ENCODE measurements at regions not wholly inside any gene's neighbourhood (a gene's known extent, or its start where the extent isn't known, plus 50 kb on each side); places are given as distances from the start of the nearest gene placed in this dataset.
"Not testable (repeated sequence)": the region's sequence is repeated elsewhere in the genome, so short reads cannot be mapped to it uniquely, and the experiment has no call there.

DNA sequence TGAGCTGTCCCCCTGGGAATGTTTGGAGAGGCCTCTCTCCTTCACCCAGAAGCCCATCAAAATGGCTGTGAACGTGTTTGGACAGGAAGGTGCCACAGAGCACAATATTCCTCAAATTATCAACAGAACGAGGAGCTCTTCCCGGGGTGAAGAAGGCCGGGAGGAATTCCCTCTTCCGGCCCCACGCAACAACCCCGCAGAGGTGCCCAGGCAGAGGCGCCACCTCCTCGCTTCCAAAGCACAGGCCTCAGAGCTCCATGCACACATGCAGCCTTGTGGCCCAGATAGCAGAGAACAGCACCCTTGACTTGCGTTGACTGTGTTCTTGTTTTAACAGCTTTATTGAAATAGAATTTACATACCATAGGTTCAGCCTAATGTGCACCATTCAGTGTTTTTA, 152.5 kb upstream of the SALL3 start:
- no peaks in the 10 kb centered on the region for H3K9me3 ChIP-seq (ENCODE audit: low read length)
- H3K4me3 ChIP-seq (ENCODE audit: low read depth, low read length, poor library complexity, severe bottlenecking), result no peak overlapping the region
- no peaks in the 10 kb centered on the region for H3K9me2 ChIP-seq (ENCODE audit: insufficient read depth, low read length)
- no peak for DNase-seq (ENCODE audit: low spot score)
- TF ChIP-seq, protein P1, sequence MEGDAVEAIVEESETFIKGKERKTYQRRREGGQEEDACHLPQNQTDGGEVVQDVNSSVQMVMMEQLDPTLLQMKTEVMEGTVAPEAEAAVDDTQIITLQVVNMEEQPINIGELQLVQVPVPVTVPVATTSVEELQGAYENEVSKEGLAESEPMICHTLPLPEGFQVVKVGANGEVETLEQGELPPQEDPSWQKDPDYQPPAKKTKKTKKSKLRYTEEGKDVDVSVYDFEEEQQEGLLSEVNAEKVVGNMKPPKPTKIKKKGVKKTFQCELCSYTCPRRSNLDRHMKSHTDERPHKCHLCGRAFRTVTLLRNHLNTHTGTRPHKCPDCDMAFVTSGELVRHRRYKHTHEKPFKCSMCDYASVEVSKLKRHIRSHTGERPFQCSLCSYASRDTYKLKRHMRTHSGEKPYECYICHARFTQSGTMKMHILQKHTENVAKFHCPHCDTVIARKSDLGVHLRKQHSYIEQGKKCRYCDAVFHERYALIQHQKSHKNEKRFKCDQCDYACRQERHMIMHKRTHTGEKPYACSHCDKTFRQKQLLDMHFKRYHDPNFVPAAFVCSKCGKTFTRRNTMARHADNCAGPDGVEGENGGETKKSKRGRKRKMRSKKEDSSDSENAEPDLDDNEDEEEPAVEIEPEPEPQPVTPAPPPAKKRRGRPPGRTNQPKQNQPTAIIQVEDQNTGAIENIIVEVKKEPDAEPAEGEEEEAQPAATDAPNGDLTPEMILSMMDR (conservative IDR thresholded peaks at IDR 0.05; ENCODE audit: low read length), result no peak
- TF ChIP-seq EZH2phosphoT487 (IDR thresholded peaks at IDR 0.05; ENCODE audit: borderline replicate concordance, low read depth, low read length), result no peak
- no TSS peak for BruUV-seq (replicated peaks)
- intact Hi-C loops (cut with micrococcal nuclease; ENCODE audit: unreplicated experiment), result no loop called here
- no peaks in the 10 kb centered on the region for H3K4me1 ChIP-seq (ENCODE audit: insufficient read depth, low read length, poor library complexity, severe bottlenecking)
- POLR2A ChIA-PET, result no interaction called here
- no peak overlapping the region for H3K27ac ChIP-seq (ENCODE audit: low read depth, low read length, poor library complexity, severe bottlenecking)
- H3K36me3 ChIP-seq (ENCODE audit: insufficient read depth, low read length), result no peaks in the 10 kb centered on the region
- no peak overlapping the region for H3K4me2 ChIP-seq (ENCODE audit: low read length)
- H4K20me1 ChIP-seq (ENCODE audit: insufficient read depth, low read length), result no peaks in the 10 kb centered on the region
- H3K79me2 ChIP-seq (ENCODE audit: insufficient read depth, low read depth, low read length), result no peaks in the 10 kb centered on the region
- H2AFZ ChIP-seq (ENCODE audit: low read length), result no peak overlapping the region
- CTCF ChIA-PET (ENCODE audit: unreplicated experiment), result no interaction called here

DNA sequence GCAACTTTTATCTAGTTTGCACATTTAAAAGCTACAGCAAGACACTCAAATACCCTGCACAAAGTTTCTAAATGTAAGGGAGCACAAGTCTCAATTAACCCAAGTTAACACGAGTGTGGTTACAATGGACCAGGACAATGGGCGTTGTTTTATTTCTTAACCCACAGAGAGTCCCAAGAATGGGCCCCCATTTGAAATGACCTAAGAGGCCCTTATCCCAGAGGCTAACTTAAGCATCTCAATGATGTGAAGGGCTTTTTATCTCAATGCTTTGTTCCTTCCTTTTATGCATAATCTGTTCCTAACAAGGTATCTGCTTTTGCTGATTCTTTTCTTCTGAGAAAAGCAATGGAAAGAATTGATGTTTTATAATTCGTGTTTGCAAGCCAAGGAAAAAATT, 151.5 kb upstream of the SALL3 start:
- no peaks in the 10 kb centered on the region for H3K36me3 ChIP-seq (ENCODE audit: insufficient read depth, low read length)

DNA sequence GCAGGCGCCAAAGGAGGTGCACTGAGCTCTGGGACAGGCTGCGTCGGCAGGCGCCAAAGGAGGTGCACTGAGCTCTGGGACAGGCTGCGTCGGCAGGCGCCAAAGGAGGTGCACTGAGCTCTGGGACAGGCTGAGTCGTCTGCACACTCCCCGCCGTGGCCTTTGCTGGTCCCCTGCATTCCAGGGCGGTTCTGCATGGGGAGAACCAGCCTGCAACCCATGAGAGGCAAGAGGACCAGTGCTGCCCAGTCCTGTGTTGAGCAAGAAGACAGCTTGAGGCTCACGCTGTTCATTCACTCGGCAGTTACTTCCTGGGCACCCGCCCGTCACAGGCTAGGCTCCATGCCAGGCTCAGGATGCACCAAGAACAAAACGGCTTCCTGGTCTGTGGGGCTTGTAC, 150.6 kb upstream of the SALL3 start:
- H3K9me3 ChIP-seq (ENCODE audit: low read length); DNase-seq (ENCODE audit: low spot score); H3K36me3 ChIP-seq (ENCODE audit: insufficient read depth, low read length); intact Hi-C loops (cut with micrococcal nuclease; ENCODE audit: unreplicated experiment); H3K4me3 ChIP-seq (ENCODE audit: low read depth, low read length, poor library complexity, severe bottlenecking); H2AFZ ChIP-seq (ENCODE audit: low read length); H3K27ac ChIP-seq (ENCODE audit: low read depth, low read length, poor library complexity, severe bottlenecking); H3K9me2 ChIP-seq (ENCODE audit: insufficient read depth, low read length); H3K79me2 ChIP-seq (ENCODE audit: insufficient read depth, low read depth, low read length); H3K4me2 ChIP-seq (ENCODE audit: low read length); POLR2A ChIA-PET; CTCF ChIA-PET (ENCODE audit: unreplicated experiment); H3K4me1 ChIP-seq (ENCODE audit: insufficient read depth, low read length, poor library complexity, severe bottlenecking); H4K20me1 ChIP-seq (ENCODE audit: insufficient read depth, low read length); BruUV-seq (replicated peaks): not testable (repeated sequence)

More for the DNA sequence above, 151.5 kb upstream of the SALL3 start:
- CTCF ChIA-PET (ENCODE audit: unreplicated experiment), result no interaction called here
- H3K27ac ChIP-seq (ENCODE audit: low read depth, low read length, poor library complexity, severe bottlenecking), result no peak overlapping the region
- POLR2A ChIA-PET, result no interaction called here
- H3K4me3 ChIP-seq (ENCODE audit: low read depth, low read length, poor library complexity, severe bottlenecking), result no peak overlapping the region
- no peak for DNase-seq (ENCODE audit: low spot score)
- H3K9me2 ChIP-seq (ENCODE audit: insufficient read depth, low read length), result no peaks in the 10 kb centered on the region
- no peak overlapping the region for H2AFZ ChIP-seq (ENCODE audit: low read length)
- intact Hi-C loops (cut with micrococcal nuclease; ENCODE audit: unreplicated experiment), result no loop called here
- H3K9me3 ChIP-seq (ENCODE audit: low read length), result no peaks in the 10 kb centered on the region
- H4K20me1 ChIP-seq (ENCODE audit: insufficient read depth, low read length), result no peaks in the 10 kb centered on the region
- TF ChIP-seq, protein P1 (conservative IDR thresholded peaks at IDR 0.05; ENCODE audit: low read length), result no peak
- no peak for TF ChIP-seq EZH2phosphoT487 (IDR thresholded peaks at IDR 0.05; ENCODE audit: borderline replicate concordance, low read depth, low read length)
- BruUV-seq (replicated peaks), result no TSS peak
- H3K4me1 ChIP-seq (ENCODE audit: insufficient read depth, low read length, poor library complexity, severe bottlenecking), result no peaks in the 10 kb centered on the region
- H3K4me2 ChIP-seq (ENCODE audit: low read length), result no peak overlapping the region
- no peaks in the 10 kb centered on the region for H3K79me2 ChIP-seq (ENCODE audit: insufficient read depth, low read depth, low read length)
